Lung (tissue), 11 donors: ENCODE measurements at regions not wholly inside any gene's neighbourhood (a gene's known extent, or its start where the extent isn't known, plus 50 kb on each side); places are given as distances from the start of the nearest gene placed in this dataset.

Experiments
- ATAC-seq: fragments of 200-7000 bp; cut with Tn5 transposase; one replicate; pipeline ENCODE4 v1.9.1; 2020; ENCODE audit warnings: moderate number of reproducible peaks; ENCODE audit not compliant: insufficient read depth, low FRiP score
- DNase-seq, 3 donors: peaks; one replicate each; pipeline ENCODE4 v3.0.0-alpha.2; 2013 to 2017
- H3K27ac ChIP-seq, 2 donors: one replicate each; pipeline ENCODE4 v1.5.1; 2013; ENCODE audit warnings: mild to moderate bottlenecking in 2 of 2, moderate library complexity in 2 of 2, control low read depth in 1 of 2, inconsistent platforms in 1 of 2, low read depth in 1 of 2, low read length in 1 of 2
- H3K27me3 ChIP-seq, 3 donors: one replicate each; pipeline ENCODE4 v1.5.1; 2013; ENCODE audit warnings: low read length in 2 of 3; ENCODE audit not compliant: control insufficient read depth in 3 of 3, insufficient read depth in 3 of 3
- H3K36me3 ChIP-seq, 4 donors: one replicate each; pipeline ENCODE4 v1.5.1; 2013; ENCODE audit warnings: low read length in 4 of 4, mild to moderate bottlenecking in 1 of 4, moderate library complexity in 1 of 4; ENCODE audit not compliant: control insufficient read depth in 4 of 4, insufficient read depth in 4 of 4
- H3K4me1 ChIP-seq, 5 donors: one replicate each; pipeline ENCODE4 v1.5.1; 2013; ENCODE audit warnings: low read length in 5 of 5, mild to moderate bottlenecking in 2 of 5, moderate library complexity in 1 of 5; ENCODE audit not compliant: control insufficient read depth in 5 of 5, insufficient read depth in 5 of 5
- H3K4me3 ChIP-seq: one replicate; pipeline ENCODE4 v1.5.1; 2013; ENCODE audit warnings: mild to moderate bottlenecking, control low read depth, moderate library complexity
- H3K9ac ChIP-seq, 2 donors: one replicate each; pipeline ENCODE4 v1.5.1; 2013; ENCODE audit warnings: low read length in 2 of 2, control low read depth in 1 of 2; ENCODE audit not compliant: insufficient read depth in 1 of 2
- H3K9me3 ChIP-seq, 4 donors: one replicate each; pipeline ENCODE4 v1.5.1; 2013; ENCODE audit warnings: low read length in 3 of 4, mild to moderate bottlenecking in 1 of 4, moderate library complexity in 1 of 4; ENCODE audit not compliant: control insufficient read depth in 4 of 4, insufficient read depth in 3 of 4
- CTCF ChIP-seq: IDR thresholded peaks from 2 replicates; pipeline ENCODE4 v1.5.1; 2012; ENCODE audit warnings: mild to moderate bottlenecking; ENCODE audit errors: control extremely low read depth, extremely low read depth
- WGBS, 2 donors: extraction: QIAGEN DNeasy Blood & Tissue Kit; methylation state at CpG; one replicate each; pipeline ENCODE4 v1.1.7; 2013; 5-methylcytosine and 5-hydroxymethylcytosine counted together
- donor health status: control.
- donor health status: control.
- donor health status: Bipolar disorder and iron deficiency.
- donor health status: healthy.
- donor health status: DM: yes; HTN: yes; CAD: no.

DNA sequence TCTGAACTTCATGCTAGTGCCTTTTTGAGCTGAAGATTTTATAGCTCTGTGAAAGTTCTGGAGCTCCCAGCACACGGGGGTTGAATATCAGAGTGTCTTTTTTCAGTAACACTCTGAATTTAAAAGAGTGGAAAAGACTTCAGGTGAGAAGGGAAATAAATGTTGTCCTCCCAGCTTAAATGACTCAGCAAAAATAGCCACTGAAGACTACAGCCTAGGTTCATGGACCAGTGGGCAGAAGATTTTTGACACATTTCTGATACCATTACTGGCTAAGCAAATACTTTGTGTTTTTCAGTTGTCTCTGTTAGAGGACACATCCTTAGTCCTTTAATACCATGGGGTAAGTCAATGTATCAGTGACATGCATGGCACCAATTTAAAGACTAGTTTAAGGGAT is 338.5 kb upstream of the SPTLC3 start:
- no peak for DNase-seq

DNA sequence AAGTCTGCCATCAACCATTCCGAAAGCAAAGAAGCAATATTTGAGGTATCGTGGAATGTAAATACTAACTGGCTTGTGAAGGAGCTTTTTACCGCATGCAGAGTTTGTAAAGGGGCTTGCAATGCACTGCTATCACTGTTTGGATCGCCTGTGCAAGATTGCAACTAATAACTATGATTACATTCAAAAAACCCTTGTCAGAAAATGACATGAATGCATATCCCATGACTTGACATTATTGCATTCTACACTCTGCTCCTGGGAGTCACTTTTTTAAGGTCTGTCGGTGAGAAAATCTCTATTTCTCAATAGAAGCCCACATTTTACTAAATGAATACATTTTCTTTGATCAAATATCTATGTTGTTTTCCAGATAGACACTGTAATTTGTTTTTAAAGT is 335.4 kb upstream of the SPTLC3 start:
- Histone ChIP-seq H3K9ac (no peak overlapping the region), H3K27ac (no peak overlapping the region), H3K9me3 (peaks cover 0 to 2% (median 0%) of the 10 kb centered on the region in 4 donors), H3K4me1 (no peaks in the 10 kb centered on the region), H3K4me3 (no peak overlapping the region), H3K27me3 (no peaks in the 10 kb centered on the region), H3K36me3 (no peaks in the 10 kb centered on the region)
- no peak for TF ChIP-seq CTCF
- DNase-seq: peak in 2 of 3 donors; percentile 3 to 25
- no peak for ATAC-seq
- 69 to 77% methylated on average over 5 of the region's 5 CpGs for WGBS, 2 donors

More for the DNA sequence above, 338.5 kb upstream of the SPTLC3 start:
- Histone ChIP-seq H3K4me3 (no peak overlapping the region), H3K4me1 (no peaks in the 10 kb centered on the region), H3K9ac (no peak overlapping the region), H3K27ac (no peak overlapping the region), H3K27me3 (no peaks in the 10 kb centered on the region), H3K9me3 (peaks cover 0 to 2% (median 0%) of the 10 kb centered on the region in 4 donors), H3K36me3 (no peaks in the 10 kb centered on the region)
- 53 to 71% methylated on average over 1 of the region's 1 CpG for WGBS, 2 donors
- ATAC-seq: no peak
- TF ChIP-seq CTCF: no peak

DNA sequence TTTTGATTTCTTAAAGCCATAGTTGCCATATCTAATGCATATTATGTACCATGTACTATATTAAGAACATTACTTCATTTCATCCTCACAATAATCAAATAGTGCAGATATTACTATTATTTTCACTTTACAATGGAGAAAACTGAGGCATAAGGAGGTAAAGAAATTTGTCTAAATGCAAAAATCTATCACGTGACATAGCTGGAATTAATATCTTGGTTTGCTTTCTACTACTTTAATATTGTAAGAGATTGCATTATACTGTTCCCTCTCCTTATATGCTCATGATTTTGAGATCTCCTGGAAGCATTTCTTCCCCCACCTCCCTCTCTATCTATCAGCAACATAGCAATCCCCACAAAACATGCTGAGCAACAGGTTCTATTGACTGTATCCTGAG is 330.8 kb upstream of the SPTLC3 start:
- 76 to 87% methylated on average over 1 of the region's 1 CpG for WGBS, 2 donors
- Histone ChIP-seq H3K4me1 (no peaks in the 10 kb centered on the region), H3K9me3 (peaks cover 0 to 4% (median 0%) of the 10 kb centered on the region in 4 donors), H3K27me3 (no peaks in the 10 kb centered on the region), H3K36me3 (no peaks in the 10 kb centered on the region), H3K9ac (no peak overlapping the region), H3K27ac (no peak overlapping the region), H3K4me3 (no peak overlapping the region)
- TF ChIP-seq CTCF: no peak
- no peak for DNase-seq
- ATAC-seq: no peak

- ATAC-seq (no peak), DNase-seq (no peak)
- WGBS, 2 donors: 89 to 92% methylated on average over 1 of the region's 1 CpG
- Histone ChIP-seq H3K4me1 (no peaks in the 10 kb centered on the region), H3K9ac (no peak overlapping the region), H3K4me3 (no peak overlapping the region), H3K9me3 (peaks cover 0 to 4% (median 0%) of the 10 kb centered on the region in 4 donors), H3K36me3 (no peaks in the 10 kb centered on the region), H3K27me3 (no peaks in the 10 kb centered on the region), H3K27ac (no peak overlapping the region)
- no peak for TF ChIP-seq CTCF
These were observed 329.3 kb upstream of the SPTLC3 start for GRCh38 chr20:12679447-12679846.
